ENCODE measurements at regions not wholly inside any gene's neighbourhood (a gene's known extent, or its start where the extent isn't known, plus 50 kb on each side); places are given as distances from the start of the nearest gene placed in this dataset.

DNA sequence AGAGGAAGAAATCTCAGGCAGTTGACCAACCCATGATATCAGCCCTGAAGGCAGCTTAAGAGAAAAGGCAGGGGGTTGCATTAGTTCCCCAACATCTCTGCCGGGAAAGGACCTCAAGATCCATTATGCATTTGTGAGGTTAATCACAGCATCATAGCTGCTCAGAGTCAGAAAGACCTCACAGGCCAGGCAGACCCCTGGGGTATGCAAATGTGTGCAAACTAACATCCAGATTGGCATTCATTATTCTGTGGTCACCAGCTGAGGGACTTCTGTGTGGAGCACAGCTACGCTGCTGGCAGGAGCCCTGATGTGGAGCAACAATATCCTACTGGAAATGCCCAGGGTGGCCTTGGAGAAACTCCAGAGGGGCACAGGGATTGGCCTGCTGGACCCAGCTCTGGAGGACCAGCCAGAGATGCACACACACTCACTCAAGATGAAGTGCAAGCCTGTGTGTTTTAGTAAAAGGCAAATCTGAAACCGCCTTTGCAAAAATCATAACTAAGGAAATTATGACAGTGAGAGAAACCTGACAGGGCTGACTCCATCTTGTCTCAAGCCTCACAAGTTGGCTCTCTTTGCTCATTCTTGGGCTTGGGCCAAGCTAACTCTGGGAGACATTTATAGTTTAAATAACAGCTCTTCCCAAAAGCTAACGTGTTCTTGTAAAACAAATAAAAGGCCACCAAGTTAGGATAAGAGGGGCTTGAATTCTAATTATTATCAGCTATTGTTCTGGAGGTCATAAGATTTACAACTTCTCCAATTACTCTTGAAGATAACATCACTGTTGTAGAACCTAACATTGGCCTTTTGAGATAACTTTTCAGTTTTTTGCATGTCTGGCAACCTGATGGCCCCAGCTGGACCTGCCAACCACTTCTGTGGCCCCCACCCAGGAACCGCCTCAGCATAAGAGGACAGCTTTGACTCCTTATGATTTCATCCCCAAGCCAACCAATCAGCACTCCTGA lies 257.1 kb downstream of the UACA start:
- DNase-seq (ENCODE audit: low read depth in 2 of 2): no peak

GRCh38 chr15:70505411-70505919 lies 257.9 kb downstream of the UACA start:
- DNase-seq (ENCODE audit: low read depth in 2 of 2): no peak

GRCh38 chr15:70504988-70505387 lies 258.4 kb downstream of the UACA start:
- DNase-seq (ENCODE audit: low read depth in 2 of 2): no peak

DNA sequence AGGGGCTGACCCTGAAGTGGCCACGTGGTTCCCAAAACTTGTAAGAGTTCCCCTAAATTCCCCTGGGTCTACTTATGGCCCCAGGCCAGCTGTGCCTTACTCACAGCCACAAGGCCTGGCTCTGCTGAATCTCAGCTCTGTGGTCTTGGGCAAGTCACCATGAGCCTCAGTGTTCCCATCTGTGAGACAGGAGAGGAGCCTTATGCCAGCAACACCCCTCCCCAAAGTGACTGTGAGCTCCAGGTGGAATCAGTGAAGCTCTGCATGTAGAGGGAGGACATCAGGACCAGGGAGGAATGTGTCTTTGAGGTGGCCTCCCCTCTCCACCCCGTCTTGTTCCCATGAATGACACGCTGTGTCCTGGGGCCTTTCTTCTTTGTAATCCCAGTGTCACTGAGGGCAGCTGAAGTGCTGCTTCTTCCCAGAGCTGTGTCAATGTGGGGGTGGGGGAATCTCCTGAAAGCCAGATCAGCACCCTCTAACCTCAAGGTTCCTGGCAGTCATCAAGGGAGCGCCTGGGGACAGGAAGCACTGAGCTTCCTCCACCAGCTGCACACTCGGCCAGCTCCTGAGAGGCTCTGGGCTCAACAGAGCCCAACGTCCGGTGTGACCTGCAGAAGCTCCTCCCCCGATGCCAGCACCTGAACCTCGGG lies 258.9 kb downstream of the UACA start:
- no peak for DNase-seq (ENCODE audit: low read depth in 2 of 2)

- no peak for DNase-seq (ENCODE audit: low read depth in 2 of 2)
These were observed 259.5 kb downstream of the UACA start for GRCh38 chr15:70503798-70504298.

DNA sequence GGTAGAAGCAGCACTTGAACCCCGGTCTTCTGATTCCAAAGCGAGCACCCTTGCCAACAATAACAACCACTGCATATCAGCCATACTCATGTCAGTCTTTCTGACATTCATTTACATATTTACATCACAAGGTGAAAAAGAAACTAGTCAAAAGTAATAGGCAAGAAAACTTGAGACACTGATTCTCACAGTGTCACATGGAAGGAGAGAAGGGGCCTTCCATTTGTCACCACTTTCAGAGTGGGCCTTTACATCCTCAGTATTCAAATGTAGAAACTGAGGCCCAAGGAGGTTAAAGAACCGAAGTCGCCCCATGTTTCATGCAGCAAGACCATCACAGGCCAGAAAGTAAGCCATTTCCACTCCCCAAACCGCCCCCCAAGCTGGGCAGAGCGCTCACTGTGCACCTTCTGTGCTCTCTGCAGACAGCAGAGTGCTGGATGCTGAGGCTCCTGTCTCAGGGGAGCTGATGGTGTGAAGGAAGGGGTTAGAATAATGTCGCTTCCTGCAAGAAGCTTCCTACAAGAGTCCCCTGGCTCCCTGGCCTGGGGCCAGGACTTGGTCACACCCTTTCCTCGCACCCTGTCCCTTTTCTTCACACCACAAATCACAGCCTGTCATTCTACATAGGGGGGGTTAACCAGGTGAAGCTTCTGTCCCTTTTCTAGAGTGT lies 260.1 kb downstream of the UACA start:
- no peak for DNase-seq (ENCODE audit: low read depth in 2 of 2)

GRCh38 chr15:70502529-70502928 lies 260.8 kb downstream of the UACA start:
- DNase-seq (ENCODE audit: low read depth in 2 of 2): no peak

- no peak for DNase-seq (ENCODE audit: low read depth in 2 of 2)
These were observed 261.5 kb downstream of the UACA start for GRCh38 chr15:70501849-70502248.

DNA sequence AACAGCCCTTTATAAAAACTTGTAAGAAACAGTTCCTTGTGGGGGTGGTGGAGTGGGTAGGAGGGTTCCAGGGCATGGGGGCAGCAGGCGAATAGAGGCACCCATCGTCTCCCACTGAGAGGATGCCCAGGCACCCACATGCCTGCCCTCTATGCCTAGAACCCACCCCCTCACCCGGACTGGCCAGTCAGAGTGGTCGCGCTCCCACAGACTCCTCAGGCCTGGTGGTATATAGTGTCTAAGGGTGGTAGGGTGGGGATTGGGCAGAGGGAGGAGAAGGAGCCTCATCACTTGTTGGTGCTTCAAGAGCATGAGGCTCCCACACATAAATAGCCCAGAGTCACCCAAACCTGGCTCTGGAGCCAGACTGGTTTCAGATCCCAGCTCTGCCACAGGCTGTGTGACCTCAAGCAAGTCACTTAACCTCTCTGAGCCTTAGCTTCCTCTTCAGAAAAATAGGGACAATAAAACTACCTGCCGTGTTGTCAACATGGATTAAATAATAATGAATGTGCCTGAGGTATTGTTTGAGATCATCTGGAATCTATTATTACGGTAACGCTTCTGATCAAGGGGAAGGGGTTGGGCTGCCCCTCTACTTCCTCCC lies 262.1 kb downstream of the UACA start:
- DNase-seq (ENCODE audit: low read depth in 2 of 2): no peak

DNA sequence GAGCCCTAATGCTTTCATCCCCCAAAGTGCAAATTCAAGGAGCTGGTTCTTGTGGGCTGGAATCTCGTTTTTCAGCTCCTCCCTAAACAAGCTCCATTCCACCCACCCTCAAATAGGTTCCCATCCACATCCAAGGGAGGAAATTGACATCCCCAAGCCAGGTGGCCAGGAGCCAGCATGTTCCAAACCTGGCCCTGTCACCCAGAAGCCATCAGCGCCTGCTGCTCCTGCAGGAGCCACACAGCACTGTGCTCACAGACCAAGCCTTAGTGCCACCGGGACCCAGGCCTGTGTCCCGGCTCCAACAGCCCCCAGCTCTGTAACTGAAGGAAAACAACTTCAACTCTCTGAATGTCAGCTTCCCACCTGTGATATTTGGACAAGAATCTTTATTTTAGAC lies 263.6 kb downstream of the UACA start:
- no peak for DNase-seq (ENCODE audit: low read depth in 2 of 2)

DNA sequence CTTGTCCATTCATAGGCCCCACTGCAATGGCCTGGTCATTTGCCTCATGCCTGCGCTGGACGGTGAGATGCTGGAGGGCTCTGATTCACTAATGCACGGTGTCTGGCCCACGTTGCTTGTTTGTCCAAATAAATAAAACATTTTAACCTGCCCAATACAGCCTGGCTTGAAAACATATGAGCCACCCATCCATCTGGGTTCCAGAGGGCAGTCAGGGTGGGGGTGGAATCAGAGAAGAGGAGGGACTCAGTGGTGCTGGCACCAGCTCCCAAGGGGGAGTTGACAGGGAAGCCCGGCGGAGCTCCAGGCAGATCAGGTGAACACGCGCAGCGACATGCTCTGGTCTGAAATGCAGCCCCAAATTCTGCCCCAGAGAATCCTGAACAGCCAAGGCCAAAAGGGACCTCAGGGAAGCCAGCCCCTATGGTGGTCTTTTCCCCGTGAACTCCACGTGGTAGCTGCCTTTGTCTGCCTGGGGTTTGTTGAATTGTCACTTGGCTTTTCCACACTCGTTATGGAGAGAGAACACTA lies 265.2 kb downstream of the UACA start:
- DNase-seq (ENCODE audit: low read depth in 2 of 2): no peak

DNA sequence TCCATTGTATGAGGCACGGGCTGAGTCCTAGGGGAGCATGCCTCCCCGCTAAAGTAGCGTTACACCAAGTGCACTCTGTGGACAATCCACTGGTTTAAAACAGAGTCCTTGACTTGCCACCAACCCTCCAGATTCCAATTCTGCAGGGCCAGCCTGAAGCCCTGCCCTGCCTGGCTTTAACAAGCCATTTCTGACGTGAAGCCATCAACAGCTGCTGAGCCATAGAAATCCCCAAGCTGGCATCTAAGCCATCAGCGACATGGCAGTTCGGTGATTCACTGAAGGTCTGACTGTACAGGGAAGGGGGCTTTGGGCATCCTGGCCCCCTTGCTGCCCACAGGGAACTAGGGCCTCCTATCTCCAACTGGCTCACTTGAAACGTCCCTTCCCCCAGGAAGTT lies 265.7 kb downstream of the UACA start:
- no peak for DNase-seq (ENCODE audit: low read depth in 2 of 2)

- DNase-seq (ENCODE audit: low read depth in 2 of 2): no peak
These were observed 267.3 kb downstream of the UACA start for GRCh38 chr15:70495991-70496599.

DNA sequence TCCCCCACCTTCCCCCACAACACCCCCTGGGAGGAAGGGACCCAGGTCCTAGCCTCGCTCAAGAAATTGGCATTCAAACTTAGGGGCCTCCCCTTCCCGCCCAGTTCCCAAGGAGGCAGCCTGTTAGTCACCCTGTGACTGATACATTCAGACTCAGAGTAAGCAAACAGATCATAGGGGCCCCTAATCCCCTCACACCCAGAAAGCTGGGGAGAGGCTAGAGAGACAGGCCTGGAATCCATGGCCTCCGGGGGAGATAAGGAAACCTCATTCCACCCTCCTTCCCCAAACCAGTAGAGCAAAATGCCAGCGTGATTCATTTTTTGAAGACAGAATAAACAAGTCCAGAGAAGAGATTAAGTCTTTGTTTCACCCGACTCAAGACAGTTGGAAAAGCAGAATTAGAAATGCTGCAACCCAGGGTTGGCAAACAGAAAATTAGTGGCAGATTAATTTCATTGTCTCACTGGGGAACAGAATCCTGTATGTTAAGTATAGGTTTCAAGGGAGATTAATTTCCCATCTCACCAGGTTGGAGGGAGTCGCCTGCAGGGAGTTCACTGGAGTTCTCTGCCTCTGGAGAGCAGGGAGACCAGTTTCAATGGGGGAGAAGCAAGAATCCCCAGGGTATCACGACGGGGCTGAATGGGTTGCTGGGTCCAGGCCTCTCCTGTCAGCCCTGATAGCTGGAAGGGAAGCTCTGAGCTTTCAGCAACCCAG lies 268.3 kb downstream of the UACA start:
- no peak for DNase-seq (ENCODE audit: low read depth in 2 of 2)

GRCh38 chr15:70494517-70494851 lies 268.9 kb downstream of the UACA start:
- DNase-seq (ENCODE audit: low read depth in 2 of 2): no peak

DNA sequence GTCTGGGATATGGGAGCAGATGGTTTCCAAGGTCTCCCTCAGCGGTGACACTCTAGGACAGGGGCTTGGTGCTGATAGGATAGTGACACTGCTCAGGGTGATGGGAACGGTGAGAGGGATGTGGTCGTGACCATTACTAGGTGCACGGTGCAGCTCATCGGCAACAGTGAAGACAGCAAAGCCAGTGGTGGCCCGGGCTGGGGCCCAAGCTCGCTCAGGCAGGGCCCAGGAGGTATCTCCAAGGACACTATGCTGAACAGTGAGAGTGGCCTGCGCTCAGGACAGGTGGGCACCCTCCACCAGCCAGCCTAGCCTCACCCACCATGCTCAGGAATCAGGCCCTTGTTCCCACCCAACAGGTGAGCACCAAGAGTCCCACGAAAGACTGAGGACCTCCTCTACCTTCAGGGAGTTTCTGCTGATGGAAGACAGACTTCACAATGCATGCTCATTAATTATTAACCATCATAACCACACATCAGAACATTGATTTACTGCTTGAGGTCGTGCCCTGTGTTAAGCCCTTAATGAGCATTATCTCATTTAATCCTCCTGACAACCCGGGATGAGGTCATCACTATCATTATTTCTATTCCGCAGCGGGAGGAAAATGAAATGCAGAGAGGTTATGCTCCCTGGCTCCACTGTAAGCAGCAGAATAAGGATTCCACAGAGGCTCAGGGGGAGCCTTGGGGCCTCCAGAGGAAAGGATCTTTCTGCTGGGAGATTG lies 269.4 kb downstream of the UACA start:
- no peak for DNase-seq (ENCODE audit: low read depth in 2 of 2)

- DNase-seq (ENCODE audit: low read depth in 2 of 2): no peak
These were observed 270.0 kb downstream of the UACA start for GRCh38 chr15:70493376-70493775.

DNA sequence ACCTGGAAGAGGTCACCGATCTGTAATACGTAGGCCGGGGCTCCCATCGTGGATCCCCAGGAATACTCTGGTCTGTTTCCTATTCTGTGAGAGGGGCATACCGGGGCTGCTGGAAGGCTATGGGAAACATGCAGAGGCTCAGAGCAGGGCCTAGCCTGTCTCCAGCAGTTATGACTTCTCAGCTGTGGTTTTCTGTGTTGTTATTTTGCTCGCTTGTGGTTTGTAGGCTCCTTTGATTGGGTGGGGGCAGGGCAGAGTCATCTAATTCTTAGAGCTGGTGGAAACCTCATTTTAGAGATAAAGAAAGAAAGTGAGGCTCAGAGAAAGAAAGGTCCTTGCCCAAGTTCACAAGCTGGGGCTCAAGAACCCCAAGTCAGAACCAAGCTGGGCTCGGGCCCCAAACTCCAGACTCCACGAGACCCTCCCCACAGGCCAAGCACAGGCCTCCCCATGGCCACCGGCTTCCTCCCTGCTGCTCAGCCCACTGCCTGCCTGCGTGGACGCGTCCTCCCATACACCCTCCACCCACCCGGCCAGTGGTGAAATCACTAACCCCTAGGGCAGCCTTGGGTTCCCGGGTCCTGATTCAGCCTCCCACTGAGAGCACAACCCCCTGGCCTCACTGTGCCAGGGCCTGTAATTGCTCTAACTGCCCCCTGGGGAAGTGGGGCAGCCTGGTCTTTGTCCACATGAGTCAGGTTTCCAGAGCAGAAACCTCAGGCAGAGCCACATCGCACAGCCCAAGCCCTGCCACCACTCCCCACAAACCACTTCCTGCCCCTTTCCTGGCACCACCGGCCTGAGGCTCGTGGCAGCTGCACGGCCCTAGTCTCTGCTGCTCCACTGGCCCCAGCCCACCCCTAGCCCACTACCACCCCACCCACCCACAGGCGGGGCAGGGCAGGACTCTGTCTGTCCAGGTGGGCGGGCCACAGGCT lies 270.8 kb downstream of the UACA start:
- peak; percentile 72 to 84 for DNase-seq (ENCODE audit: low read depth in 2 of 2)

DNA sequence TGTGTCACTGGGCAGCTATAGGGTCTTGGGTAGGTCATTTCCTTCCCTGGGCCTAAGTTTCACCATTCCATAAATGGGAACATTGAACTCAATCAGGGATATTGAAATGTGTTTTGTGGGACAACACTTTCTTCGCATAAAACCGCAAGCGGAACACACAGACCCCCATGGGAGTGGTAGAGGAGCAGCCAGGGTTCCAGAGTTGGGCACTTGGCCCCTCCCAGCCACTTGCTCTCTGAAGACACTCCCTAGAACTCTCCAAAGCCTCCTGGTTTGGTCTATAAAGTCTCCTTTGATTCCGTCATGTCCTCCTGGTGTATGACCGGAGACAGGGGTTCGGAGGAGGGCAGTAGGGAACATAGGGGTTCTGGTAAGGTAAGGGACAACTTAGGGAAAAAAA lies 271.7 kb downstream of the UACA start:
- no peak for DNase-seq (ENCODE audit: low read depth in 2 of 2)

Measured in stimulated activated CD4-positive, alpha-beta T cell treated with anti-CD3 and anti-CD28 coated beads, Interleukin-15, amount 100 ng/mL, for 48 hours (primary cell).